Tibial nerve (tissue), 4 donors: ENCODE measurements at regions not wholly inside any gene's neighbourhood (a gene's known extent, or its start where the extent isn't known, plus 50 kb on each side); places are given as distances from the start of the nearest gene placed in this dataset.

ENCODE experiments used
- DNase-seq, 2 donors: peaks; one replicate each; pipeline ENCODE4 v3.0.0-alpha.2; 2019; ENCODE audit warnings: low spot score in 2 of 2
- H3K27ac ChIP-seq, 4 donors: fragments of 200-600 bp; sonication (generic) in 3 of 4; one replicate each; pipeline ENCODE4 v1.5.1; 2017 to 2019; ENCODE audit warnings: mild to moderate bottlenecking in 1 of 4
- H3K27me3 ChIP-seq, 2 donors: fragments of 200-600 bp; sonication (generic) in 1 of 2; one replicate each; pipeline versions ENCODE4 v1.5.1 to v1.6.0; 2017 to 2019
- H3K36me3 ChIP-seq, 3 donors: fragments of 200-600 bp; sonication (generic); one replicate each; pipeline ENCODE4 v1.5.1; 2018 to 2019
- H3K4me1 ChIP-seq, 4 donors: fragments of 200-600 bp; sonication (generic) in 3 of 4; one replicate each; pipeline ENCODE4 v1.5.1; 2017 to 2019
- H3K4me3 ChIP-seq, 4 donors: fragments of 200-600 bp; sonication (generic) in 3 of 4; one replicate each; pipeline ENCODE4 v1.5.1; 2017 to 2019; ENCODE audit warnings: mild to moderate bottlenecking in 1 of 4, moderate library complexity in 1 of 4
- H3K9me3 ChIP-seq, 4 donors: fragments of 200-600 bp; sonication (generic) in 3 of 4; one replicate each; pipeline ENCODE4 v1.5.1; 2017 to 2019
- EP300 ChIP-seq, 2 donors: sonication (generic); formaldehyde crosslinking; IDR thresholded peaks; one replicate each; pipeline ENCODE4 v1.6.1; 2017; ENCODE audit warnings: antibody characterized with exemption in 2 of 2, mild to moderate bottlenecking in 1 of 2
- POLR2A ChIP-seq, 2 donors: fragments of 450-650 bp; IDR thresholded peaks; one replicate each; pipeline ENCODE4 v1.6.1; 2017; ENCODE audit warnings: antibody characterized with exemption in 2 of 2, mild to moderate bottlenecking in 2 of 2, moderate library complexity in 2 of 2
- WGBS, 2 donors: methylation state at CpG; one replicate each; pipeline ENCODE4 v1.1.5; 2018; 5-methylcytosine and 5-hydroxymethylcytosine counted together
- TF ChIP-seq, protein P1 (sequence below), 5 experiments: fragments of 200-600 bp in 3 of 5; fragments of 450-650 bp in 2 of 5; sonication (generic) in 3 of 5; IDR thresholded peaks; one replicate each; pipeline ENCODE4 v1.5.1; 2016 to 2019; ENCODE audit warnings: antibody characterized with exemption in 5 of 5, mild to moderate bottlenecking in 3 of 5, moderate library complexity in 2 of 5

- H3K27ac ChIP-seq, result no peak overlapping the region
- no peak overlapping the region for H3K4me3 ChIP-seq
- WGBS, 2 donors, result 75% methylated on average over 8 of the region's 8 CpGs
- H3K4me1 ChIP-seq, result no peaks in the 10 kb centered on the region
- no peaks in the 10 kb centered on the region for H3K27me3 ChIP-seq
- DNase-seq, result no peak
- no peaks in the 10 kb centered on the region for H3K9me3 ChIP-seq
- TF ChIP-seq, protein P1, sequence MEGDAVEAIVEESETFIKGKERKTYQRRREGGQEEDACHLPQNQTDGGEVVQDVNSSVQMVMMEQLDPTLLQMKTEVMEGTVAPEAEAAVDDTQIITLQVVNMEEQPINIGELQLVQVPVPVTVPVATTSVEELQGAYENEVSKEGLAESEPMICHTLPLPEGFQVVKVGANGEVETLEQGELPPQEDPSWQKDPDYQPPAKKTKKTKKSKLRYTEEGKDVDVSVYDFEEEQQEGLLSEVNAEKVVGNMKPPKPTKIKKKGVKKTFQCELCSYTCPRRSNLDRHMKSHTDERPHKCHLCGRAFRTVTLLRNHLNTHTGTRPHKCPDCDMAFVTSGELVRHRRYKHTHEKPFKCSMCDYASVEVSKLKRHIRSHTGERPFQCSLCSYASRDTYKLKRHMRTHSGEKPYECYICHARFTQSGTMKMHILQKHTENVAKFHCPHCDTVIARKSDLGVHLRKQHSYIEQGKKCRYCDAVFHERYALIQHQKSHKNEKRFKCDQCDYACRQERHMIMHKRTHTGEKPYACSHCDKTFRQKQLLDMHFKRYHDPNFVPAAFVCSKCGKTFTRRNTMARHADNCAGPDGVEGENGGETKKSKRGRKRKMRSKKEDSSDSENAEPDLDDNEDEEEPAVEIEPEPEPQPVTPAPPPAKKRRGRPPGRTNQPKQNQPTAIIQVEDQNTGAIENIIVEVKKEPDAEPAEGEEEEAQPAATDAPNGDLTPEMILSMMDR (IDR thresholded peaks at IDR 0.05), result no peak
- TF ChIP-seq EP300 (IDR thresholded peaks at IDR 0.05) (no peak), POLR2A (IDR thresholded peaks at IDR 0.05) (no peak)
- no peaks in the 10 kb centered on the region for H3K36me3 ChIP-seq
Measured at GRCh38 chr18:73232933-73233332, 365.1 kb upstream of the NETO1 start.

- Histone ChIP-seq H3K36me3 (no peaks in the 10 kb centered on the region), H3K4me1 (no peaks in the 10 kb centered on the region), H3K9me3 (peaks cover 0 to 25% (median 3%) of the 10 kb centered on the region in 4 donors), H3K4me3 (no peak overlapping the region), H3K27ac (no peak overlapping the region), H3K27me3 (no peaks in the 10 kb centered on the region)
- TF ChIP-seq POLR2A (IDR thresholded peaks at IDR 0.05) (no peak), EP300 (IDR thresholded peaks at IDR 0.05) (no peak)
- TF ChIP-seq, protein P1 (IDR thresholded peaks at IDR 0.05), result no peak
- WGBS, 2 donors, result 88 to 89% methylated on average over 5 of the region's 5 CpGs
- no peak for DNase-seq
Measured at GRCh38 chr18:73220663-73221062, 352.9 kb upstream of the NETO1 start.

- no peak for DNase-seq
- H3K4me1 ChIP-seq, result no peaks in the 10 kb centered on the region
- H3K4me3 ChIP-seq, result no peak overlapping the region
- peaks cover 0 to 25% (median 3%) of the 10 kb centered on the region in 4 donors for H3K9me3 ChIP-seq
- no peak overlapping the region for H3K27ac ChIP-seq
- 78 to 84% methylated on average over 2 of the region's 2 CpGs for WGBS, 2 donors
- no peaks in the 10 kb centered on the region for H3K27me3 ChIP-seq
- TF ChIP-seq, protein P1 (IDR thresholded peaks at IDR 0.05), result no peak
- TF ChIP-seq POLR2A (IDR thresholded peaks at IDR 0.05), result no peak
- TF ChIP-seq EP300 (IDR thresholded peaks at IDR 0.05), result no peak
- H3K36me3 ChIP-seq, result no peaks in the 10 kb centered on the region
Measured at GRCh38 chr18:73218293-73218692, 350.5 kb upstream of the NETO1 start.

- Histone ChIP-seq H3K36me3 (no peaks in the 10 kb centered on the region), H3K9me3 (peaks cover 0 to 10% (median 0%) of the 10 kb centered on the region in 4 donors), H3K27me3 (no peaks in the 10 kb centered on the region), H3K27ac (no peak overlapping the region), H3K4me1 (no peaks in the 10 kb centered on the region), H3K4me3 (no peak overlapping the region)
- TF ChIP-seq POLR2A (IDR thresholded peaks at IDR 0.05) (no peak), EP300 (IDR thresholded peaks at IDR 0.05) (no peak)
- TF ChIP-seq, protein P1 (IDR thresholded peaks at IDR 0.05), result no peak
- 90 to 92% methylated on average over 7 of the region's 7 CpGs for WGBS, 2 donors
- no peak for DNase-seq
Measured at GRCh38 chr18:73214970-73215369, 347.2 kb upstream of the NETO1 start.

GRCh38 chr18:73212442-73212841 lies 344.7 kb upstream of the NETO1 start:
- H3K36me3 ChIP-seq, result no peaks in the 10 kb centered on the region
- H3K4me1 ChIP-seq, result no peaks in the 10 kb centered on the region
- 46 to 55% methylated on average over 4 of the region's 4 CpGs for WGBS, 2 donors
- H3K9me3 ChIP-seq, result peaks cover 0 to 5% (median 0%) of the 10 kb centered on the region in 4 donors
- H3K27me3 ChIP-seq, result no peaks in the 10 kb centered on the region
- no peak overlapping the region for H3K4me3 ChIP-seq
- no peak for DNase-seq
- no peak overlapping the region for H3K27ac ChIP-seq
- TF ChIP-seq EP300 (IDR thresholded peaks at IDR 0.05), result no peak
- no peak for TF ChIP-seq POLR2A (IDR thresholded peaks at IDR 0.05)
- TF ChIP-seq, protein P1 (IDR thresholded peaks at IDR 0.05), result no peak
